Hematopoietic multipotent progenitor cell treated with erythropoietin and hydrocortisone succinate and interleukin-3 and kit ligand, for 8 days (in vitro differentiated cells): ENCODE measurements at regions not wholly inside any gene's neighbourhood (a gene's known extent, or its start where the extent isn't known, plus 50 kb on each side); places are given as distances from the start of the nearest gene placed in this dataset.

Source experiments
- DNase-seq: peaks from one replicate; pipeline ENCODE4 v3.0.0-alpha.2; 2015

DNA sequence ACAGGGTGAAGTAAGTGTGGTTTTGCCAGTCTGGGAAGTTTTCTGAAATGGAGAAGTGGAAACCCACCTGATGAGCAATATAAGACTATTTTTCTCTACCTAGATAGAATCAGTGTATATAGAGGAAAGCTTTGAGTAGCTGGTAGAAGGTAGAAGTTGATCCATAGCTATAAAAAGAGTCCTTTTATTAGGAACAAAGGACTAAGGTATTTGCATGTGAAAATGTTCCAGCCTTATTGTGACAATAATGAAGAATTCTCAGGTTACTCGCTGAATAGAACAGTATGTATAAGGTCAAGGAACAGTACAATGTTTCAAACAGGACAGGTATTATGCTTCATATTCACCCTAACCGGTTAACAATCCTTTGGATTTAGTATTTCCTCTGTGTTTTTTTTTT lies 972.2 kb downstream of the OTOL1 start:
- no peak for DNase-seq

DNA sequence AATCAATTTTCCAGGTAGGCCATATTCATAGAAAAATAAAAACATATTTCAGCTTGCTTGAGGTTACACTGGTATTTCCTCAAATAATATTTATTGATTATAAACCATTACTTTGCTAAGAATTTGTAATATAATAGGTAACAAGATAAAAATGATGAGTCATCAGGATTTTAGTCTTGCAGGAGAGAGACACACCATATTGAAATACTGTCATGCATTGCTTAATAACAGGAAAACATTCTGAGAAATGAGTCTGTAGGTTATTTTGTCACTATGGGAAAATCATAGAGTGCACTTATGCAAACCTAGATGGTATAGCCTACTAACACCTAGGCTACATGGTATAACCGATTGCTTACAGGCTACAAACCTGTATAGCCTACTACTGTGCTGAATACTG lies 990.5 kb downstream of the OTOL1 start:
- no peak for DNase-seq

DNA sequence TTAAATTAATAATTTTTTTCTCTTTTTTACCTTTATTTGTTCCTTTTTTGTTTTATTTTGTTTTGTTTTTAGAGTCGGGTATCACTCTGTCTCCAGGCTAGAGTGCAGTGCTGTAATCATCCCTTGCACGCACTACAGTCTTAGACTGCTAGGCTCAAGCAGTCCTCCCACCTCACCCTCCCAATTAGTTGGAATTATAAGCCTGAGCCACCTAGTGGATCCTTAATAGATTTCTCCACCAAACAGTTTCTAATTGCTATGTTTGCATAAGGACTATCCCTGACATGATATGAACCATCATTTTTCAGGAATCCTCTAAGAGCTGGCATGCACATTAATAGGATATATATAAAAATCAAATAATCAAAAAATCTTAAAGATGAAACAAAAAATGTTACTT lies 993.2 kb downstream of the OTOL1 start:
- peak; percentile 1 for DNase-seq

DNA sequence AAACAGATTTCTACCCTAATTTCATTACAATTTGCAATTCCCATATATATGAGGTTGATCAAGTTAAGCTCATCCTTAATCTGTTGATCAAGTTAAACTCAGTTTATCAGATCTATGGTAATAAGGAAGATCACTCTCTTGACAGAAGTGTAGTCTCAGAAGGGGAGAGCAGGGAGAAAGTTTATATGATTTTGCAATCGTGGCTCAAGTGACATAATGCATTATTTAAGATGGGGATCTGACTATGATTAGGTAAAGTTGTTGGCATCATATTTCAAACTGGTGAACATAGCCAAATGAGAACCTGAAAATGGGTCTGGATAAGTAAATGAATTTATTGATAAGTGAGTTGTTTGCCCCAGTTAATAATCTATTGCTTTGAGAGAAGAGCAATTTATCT lies 995.3 kb downstream of the OTOL1 start:
- no peak for DNase-seq

DNA sequence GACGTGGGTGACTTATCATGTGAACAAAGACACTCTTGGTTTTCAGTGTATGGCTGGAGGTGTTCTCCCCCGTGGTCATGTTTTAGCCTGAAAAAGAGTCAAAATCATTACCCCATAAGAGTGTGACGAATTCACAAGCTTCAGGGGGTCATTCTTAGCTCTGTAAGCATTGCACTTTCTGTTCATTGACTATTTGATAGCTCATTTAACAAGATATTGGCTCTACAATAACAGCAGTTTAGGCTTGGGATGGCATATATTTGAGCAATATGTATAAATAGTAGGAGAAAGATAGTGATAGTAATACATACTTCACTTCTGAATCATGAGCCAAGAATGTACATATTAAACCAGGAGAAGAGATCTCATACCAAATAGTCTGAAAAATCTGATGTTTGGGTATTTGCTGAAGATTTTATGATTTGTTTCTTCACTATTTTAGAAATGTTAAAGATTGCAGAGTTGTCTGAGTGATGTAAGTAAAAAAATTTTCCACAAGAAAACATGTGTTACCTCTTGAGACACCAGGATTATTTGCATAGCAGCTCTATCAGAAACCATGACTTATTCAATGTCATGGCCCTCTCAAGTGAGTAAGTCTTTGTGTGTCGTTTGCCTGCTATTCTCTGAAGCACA lies 996.0 kb downstream of the OTOL1 start:
- no peak for DNase-seq

DNA sequence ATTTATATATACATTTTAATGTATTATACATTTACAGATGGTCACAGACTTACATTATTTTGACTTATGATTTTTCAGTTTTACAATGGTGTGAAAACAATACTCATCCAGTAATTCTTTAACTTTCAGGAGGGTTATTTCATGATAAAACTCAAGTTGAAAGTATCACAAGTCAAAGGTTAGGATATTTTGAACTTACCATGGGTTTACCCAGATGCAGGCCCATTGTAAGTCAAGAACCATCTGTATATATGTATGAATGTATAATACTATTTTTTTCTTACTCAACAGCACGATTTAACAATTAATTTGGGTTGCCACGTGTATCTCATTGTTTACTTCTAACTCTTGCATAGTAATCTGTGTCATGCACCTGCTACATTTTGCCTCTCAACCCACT lies 1002.0 kb downstream of the OTOL1 start:
- DNase-seq: no peak

DNA sequence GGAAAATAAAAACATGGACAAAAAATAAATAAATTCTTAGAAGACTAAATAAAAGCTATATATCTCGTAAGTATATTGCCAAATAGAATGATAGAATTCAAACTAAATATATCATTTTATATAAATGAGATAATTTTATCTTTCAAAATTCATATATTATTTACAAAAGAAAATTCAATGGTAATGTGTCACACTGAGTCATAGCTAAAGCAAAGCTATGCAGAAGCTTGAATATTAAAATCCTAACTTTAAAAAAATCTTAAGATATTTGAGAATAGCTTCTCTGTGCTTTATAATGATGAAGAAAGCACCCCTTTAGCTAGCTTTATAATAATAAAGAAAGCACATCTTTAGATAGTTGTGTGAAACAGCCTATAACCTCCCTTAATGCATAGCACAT lies 1010.8 kb downstream of the OTOL1 start:
- no peak for DNase-seq

DNA sequence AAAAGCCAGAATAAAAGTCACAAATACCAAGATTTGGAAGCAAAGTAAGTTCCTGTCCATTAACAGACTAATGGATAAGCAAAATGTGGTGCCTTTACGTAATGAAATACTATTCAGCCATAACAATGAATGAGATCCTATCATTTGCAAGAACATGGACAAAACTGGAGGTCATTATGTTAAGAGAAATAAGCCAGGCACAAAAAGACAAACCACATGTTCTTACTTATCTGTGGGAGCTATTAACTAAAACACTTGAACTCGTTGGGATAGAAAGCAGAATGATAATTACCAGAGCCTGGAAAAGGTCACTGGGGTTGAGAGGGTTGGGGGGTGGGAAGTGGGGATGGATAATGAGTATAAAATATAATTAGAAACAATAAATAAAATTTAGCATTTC lies 1015.9 kb downstream of the OTOL1 start:
- no peak for DNase-seq

DNA sequence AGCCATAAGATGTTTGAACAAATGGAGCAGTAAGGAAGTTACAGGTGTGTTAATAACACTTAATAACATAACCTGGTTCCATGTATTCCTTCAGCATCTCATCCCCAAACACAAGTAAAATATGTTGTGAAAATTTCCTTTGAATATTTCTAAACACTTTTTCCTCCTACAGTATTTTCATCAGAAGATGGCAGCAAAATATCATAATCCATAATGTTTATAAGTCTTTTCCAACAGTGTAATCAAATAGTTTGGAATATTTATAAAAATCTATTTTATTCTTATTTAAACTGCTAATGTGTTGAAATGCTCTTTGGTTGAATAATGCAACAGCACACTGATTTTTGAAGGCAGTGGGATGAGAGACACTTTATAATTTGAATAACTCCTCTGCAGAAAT lies 1020.5 kb downstream of the OTOL1 start:
- DNase-seq: no peak

DNA sequence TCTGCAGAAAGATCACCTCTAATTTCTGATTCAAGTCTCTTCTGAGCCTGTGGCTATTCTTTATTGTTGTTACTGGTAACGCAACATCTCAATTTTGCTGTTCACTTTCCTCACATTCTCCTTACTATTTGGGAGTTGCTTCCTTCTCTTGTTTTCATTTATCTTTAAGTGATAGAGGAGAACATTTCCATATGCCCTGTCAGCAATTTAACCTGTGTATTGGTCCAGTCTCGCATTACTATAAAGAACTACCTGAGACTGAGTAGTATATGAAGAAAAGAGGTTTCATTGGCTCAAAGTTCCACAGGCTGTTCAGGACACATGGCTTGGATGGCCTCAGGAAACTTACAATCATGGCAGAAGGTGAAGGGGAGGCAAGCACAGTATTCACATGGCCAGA lies 1025.1 kb downstream of the OTOL1 start:
- DNase-seq: no peak

DNA sequence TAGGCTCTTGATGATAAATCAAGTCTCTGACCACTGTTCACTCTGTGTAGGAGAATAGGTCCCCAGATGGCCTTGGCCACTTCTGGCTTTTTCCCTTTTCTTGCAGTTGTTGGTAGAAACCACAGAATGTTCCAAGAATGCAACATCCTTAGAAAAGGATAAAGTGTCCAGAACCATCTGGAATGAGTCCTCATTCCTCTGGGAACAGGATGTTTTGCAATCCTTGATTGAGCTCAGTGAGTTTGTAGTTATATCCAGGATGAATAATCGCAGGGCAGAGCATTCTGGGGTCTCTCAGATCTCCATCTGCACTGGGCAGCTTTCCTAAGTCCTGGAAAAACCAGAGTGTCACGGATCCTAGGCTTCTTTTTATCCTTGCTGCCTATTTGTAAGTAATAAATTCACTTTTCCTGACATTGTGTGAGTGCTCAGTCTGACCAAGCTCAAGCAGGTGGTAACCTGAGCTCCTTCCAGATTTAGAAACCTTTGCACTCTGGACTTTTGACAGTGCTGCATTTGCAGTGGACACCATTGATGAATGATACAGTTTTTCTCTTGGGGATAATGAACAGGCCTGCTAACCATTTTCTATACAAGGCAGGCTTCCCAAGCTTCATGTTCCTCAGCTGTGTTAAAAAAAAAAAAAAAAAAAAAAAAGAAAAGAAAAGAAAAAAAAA lies 1028.6 kb downstream of the OTOL1 start:
- no peak for DNase-seq

DNA sequence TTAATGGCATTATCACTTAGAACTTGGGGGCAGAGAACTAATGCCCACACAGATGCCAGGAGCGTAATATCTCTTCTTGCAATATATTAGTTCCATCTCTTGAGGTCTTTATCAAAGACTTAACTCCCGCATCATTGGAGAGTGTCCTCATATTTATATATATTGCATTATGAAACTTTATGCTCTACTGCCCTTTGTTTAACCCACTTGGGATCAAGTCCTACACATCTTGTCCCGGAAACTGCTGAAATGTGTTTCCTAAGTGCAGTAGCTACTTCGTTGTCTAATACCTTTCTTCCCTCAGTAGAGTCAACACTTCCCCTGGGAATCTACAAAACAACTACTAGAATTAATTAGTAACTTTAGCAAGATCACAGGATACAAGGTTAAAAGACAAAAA lies 1029.2 kb downstream of the OTOL1 start:
- no peak for DNase-seq

DNA sequence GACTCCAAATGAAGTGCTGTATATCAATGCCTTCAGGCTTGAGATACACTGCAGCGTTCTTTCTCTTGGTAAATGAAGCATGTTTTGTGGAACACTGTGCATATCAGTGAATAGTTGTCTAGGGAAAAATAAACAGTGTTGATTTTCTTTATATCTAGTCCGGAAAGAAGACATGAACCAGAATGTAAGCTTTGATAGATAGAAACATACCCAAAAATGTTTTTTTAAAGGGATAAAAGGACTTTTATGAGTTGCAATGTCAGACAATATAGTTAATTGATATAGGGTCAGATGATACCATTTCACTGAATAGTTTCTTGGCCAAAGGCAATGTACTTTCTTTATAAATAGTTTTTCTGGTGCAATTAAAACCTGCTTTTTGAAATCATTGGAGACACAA lies 1037.8 kb downstream of the OTOL1 start:
- no peak for DNase-seq

DNA sequence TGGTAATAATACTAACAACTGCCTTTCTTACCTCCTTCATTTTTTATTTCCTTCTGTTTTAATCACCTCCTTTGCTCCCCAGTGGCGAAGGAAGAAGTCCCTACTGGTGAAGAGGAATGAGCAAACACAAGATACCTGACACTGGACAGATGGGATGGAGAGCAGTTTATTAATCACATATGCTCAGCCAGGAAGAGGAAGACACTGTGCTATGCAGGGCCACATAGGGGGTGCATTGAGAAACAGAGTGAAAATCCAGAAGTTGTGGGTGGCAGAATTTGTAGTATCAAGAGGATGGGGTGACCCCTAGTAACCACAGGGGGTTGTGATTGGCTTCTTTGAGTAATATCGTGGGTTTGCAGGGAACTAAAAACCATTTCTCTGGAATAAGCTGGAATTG lies 1041.9 kb downstream of the OTOL1 start:
- no peak for DNase-seq

DNA sequence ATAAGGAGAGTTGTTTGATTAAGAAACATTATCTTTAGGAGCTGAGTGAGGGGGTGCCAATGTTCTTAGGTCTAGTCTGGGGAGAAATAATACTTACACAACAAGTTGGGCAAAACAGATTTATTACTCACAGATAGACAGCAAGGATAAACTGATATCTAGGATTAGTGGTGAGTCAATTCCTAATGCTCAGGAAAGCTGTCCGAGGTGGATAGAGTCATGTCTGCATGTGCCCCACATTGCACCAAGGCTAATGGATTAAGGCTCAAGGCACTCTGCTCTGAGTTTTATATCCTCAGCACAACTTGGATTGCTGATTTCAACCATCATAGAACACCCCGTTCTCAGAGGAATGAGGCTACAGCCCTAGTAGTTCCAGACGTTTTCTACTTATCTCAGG lies 1042.3 kb downstream of the OTOL1 start:
- DNase-seq: no peak

DNA sequence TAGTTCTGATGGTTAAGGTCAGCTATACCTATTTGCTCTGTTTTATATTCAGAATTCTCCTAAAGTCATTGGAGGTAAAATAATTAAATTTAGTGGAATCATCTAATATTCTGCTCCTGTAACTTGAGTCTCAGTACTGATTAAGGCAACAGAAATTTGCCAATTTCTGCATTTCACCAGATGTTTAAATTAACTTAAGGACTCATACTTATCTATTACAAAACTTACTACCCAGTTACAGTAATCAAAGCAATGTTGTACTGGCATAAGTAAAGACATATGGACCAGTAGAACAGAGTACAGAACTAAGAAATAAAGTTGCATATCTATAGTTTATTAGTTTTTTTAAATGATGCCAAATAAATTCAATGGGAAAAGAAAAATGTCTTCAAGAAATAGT lies 1043.8 kb downstream of the OTOL1 start:
- no peak for DNase-seq

DNA sequence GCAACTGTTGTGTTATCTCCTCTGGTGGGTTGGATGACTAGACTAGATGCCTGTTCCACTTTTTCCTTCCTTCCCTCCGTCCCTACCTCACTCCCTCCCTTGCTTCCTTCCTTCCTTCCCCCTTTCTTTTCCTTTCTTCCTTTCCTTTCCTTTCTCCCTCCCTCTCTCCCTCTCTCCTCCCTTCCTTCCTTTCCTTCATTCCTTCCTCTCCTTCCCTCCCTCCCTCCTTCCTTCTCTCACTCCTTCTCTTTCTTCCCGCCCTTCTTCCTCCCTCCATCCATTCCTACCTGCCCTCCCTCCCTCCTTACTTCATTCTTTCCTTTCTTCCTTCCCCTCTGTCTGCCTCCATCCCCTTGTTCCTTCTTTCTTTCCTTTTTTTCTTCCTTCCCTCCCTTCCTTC lies 1045.3 kb downstream of the OTOL1 start:
- DNase-seq: no peak

DNA sequence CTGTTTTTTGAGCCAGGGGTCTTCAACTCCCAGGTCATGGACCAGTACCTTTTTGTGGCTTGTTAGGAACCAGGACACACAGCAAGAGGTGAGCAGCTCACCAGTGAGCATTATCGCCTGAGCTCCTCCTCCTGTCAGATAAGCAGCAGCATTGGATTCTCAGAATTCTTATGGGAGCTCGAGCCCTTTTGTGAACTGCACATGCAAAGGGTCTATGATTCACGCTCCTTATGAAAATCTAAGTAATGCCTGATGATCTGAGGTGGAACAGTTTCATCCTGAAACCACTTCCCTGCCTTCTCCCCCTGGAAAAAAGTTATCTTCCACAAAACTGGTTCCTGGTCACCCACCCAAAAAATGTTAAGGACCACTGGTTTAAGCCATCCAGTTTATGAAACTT lies 1047.6 kb downstream of the OTOL1 start:
- no peak for DNase-seq

DNA sequence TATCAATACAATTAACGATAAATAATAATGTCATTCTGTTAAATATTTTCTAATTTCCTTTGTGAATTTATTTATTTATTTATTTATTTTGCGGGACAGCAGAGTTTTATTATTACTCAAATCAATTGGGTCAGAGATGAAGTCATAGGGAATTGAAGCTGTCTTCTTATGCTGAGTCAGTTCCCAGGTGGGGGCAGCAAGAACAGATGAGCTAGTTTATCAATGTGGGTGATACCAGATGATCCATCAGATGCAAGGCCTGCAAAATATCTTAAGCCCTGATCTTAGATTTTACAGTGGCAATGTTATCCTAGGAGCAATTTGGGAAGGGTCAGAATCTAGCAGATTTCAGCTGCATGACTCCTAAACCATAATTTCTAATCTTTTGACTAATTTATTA lies 1050.3 kb downstream of the OTOL1 start:
- DNase-seq: no peak

DNA sequence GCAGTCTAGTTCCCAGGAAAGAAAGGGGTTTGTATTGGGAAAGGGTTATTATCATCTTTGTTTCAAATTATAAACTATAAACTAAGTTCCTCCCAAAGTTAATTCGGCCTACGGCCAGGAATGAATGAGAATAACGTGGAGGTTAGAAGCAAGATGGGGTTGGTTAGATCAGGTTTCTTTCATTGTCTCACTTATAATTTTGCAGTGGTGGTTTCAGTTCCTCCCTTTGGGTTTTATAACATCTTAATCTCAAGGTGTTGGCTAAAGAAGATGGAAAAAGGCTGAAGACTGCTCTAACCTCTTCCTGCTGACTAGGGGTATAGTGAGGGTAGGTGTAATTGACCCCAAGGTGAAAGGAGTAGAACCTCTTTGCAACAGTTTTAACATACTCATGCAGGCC lies 1050.7 kb downstream of the OTOL1 start:
- DNase-seq: no peak

DNA sequence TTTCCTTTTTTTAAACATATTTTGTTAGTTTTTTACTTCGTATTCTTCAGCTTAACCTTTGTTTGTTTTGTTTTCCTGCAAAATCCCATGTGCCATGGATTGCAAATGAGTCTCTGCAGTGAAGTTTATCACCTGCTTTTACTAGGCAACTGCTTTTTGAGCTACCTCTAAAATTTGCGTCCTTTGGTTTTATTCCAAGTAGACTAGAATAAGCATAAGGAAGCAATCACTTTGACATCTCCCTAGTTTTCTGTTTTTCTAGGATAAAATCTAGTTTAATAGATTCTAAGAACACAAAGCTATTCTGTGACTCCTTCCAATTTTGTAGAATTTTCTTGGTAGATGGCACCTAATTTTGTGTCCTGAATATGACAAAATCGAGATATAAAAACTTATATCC lies 1059.2 kb downstream of the OTOL1 start:
- no peak for DNase-seq

DNA sequence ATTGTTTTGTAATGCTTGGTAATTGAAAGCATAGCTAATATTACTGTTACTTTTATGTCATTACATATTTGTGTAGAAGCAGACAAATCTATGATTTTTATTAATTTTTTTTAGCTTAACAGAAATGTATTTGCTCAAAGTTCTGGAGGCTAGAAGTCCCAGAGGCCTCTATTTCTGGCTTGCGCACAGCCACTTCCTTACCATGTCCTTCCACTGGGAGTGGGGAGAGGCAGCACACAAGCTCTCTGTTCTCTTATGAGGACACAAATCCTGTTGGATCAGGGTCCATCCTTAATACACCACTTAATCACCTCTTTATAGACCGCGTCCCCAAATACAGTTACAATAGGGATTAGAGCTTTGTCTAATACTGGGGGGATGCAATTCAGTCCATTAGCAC lies 1061.4 kb downstream of the OTOL1 start:
- no peak for DNase-seq

DNA sequence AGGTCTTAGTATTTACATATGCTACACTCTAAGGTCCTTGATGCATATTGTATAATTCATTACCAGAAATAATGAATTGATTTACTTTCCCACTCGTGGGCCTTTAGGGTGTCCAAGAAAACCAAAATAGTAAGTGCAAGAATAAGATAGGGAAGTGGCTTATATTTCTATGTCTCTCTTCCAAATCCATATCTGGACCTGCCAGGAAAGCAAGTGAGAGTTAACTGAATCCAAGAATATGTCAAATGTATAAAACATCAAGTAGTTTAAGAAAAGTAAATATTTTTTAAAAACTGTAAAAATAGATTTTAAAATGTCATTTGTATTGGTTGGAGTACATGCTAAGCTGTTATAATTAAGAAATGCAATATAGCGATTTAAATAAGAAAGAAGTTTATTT lies 1072.1 kb downstream of the OTOL1 start:
- no peak for DNase-seq

DNA sequence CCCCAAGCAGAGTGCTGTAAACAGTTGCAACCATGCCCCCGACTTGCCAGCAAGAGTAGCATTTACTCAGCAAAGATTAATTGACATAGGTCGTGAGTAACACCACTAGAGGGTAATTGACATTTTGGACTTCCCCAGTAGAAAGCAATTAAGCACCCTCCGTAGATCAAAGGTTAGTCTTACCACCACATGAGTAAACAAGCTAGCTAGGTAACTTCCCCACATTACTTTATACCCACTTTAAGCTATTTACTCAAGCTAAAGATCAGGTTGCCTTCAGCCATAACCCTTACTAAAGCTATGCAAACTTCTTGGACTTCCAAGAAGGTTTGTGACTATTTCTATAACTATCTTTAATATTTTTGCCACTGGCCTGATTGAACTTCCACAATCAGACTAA lies 1072.7 kb downstream of the OTOL1 start:
- no peak for DNase-seq

DNA sequence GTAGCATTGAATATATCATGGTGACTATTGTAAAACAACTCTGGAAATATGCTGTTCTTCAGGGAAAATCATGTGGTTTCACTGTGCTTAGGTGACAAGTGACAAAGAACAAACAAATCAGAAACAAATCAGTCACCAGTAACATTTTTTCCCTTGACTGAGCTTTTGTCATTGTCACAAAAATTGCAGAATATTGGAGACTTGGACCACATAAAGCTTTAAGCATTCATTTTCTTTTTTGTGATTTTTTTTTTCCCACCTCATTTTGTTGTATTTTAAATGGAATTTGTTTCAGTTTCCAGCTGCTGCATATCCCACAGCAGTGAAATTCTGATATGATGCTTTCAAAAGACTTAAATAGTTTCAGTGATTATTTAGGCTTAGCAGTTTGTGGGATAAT lies 1088.4 kb downstream of the OTOL1 start:
- no peak for DNase-seq
